Tibial artery (tissue), 4 donors: ENCODE measurements at regions not wholly inside any gene's neighbourhood (a gene's known extent, or its start where the extent isn't known, plus 50 kb on each side); places are given as distances from the start of the nearest gene placed in this dataset.
"Not testable (repeated sequence)": the region's sequence is repeated elsewhere in the genome, so short reads cannot be mapped to it uniquely, and the experiment has no call there.

ENCODE experiments used
- DNase-seq, 2 donors: peaks; one replicate each; pipeline ENCODE4 v3.0.0-alpha.2; 2019
- H3K27ac ChIP-seq, 2 donors: fragments of 200-600 bp; sonication (generic) in 1 of 2; 1 replicate in 1 of 2; 2 replicates in 1 of 2; pipeline ENCODE4 v1.5.1; 2018 to 2019; ENCODE audit warnings: mild to moderate bottlenecking in 1 of 2
- H3K27me3 ChIP-seq, 2 donors: fragments of 200-600 bp; sonication (generic) in 1 of 2; one replicate each; pipeline versions ENCODE4 v1.5.1 to v1.6.0; 2016 to 2019
- H3K36me3 ChIP-seq, 3 donors: fragments of 200-600 bp; sonication (generic) in 2 of 3; one replicate each; pipeline ENCODE4 v1.5.1; 2016 to 2019; ENCODE audit warnings: mild to moderate bottlenecking in 2 of 3
- H3K4me1 ChIP-seq, 4 donors: fragments of 200-600 bp; sonication (generic) in 2 of 4; 1 replicate in 3 of 4; 2 replicates in 1 of 4; pipeline ENCODE4 v1.5.1; 2016 to 2019
- H3K4me3 ChIP-seq, 2 donors: fragments of 200-600 bp; sonication (generic) in 1 of 2; 1 replicate in 1 of 2; 2 replicates in 1 of 2; pipeline ENCODE4 v1.5.1; 2018 to 2019; ENCODE audit warnings: mild to moderate bottlenecking in 2 of 2
- H3K9me3 ChIP-seq, 3 donors: fragments of 200-600 bp; sonication (generic) in 1 of 3; one replicate each; pipeline ENCODE4 v1.5.1; 2016 to 2019
- CTCF ChIP-seq, 2 experiments: fragments of 200-600 bp in 1 of 2; fragments of 450-650 bp in 1 of 2; IDR thresholded peaks; one replicate each; pipeline ENCODE4 v1.5.1; 2017 to 2019; ENCODE audit warnings: antibody characterized with exemption in 2 of 2, mild to moderate bottlenecking in 1 of 2, moderate library complexity in 1 of 2
- intact Hi-C: fragments of 100-400 bp; cut with DNase I; formaldehyde crosslinking; loops from one replicate; pipeline ENCODE4 v1.15.0; 2023; ENCODE audit warnings: low total_unique reads

GRCh38 chr16:5252791-5253190 is 155.2 kb upstream of the EEF2KMT start:
- H3K4me1 ChIP-seq = no peaks in the 10 kb centered on the region
- H3K27ac ChIP-seq = no peak overlapping the region
- TF ChIP-seq CTCF (IDR thresholded peaks at IDR 0.05) = no peak
- no peaks in the 10 kb centered on the region for H3K27me3 ChIP-seq
- no peak for DNase-seq
- H3K36me3 ChIP-seq = no peaks in the 10 kb centered on the region
- H3K9me3 ChIP-seq = no peaks in the 10 kb centered on the region
- intact Hi-C loops = no loop called here
- no peak overlapping the region for H3K4me3 ChIP-seq

GRCh38 chr16:5247403-5247802 is 149.8 kb upstream of the EEF2KMT start:
- intact Hi-C loops, H3K27ac ChIP-seq, H3K4me3 ChIP-seq, H3K36me3 ChIP-seq, DNase-seq, H3K4me1 ChIP-seq, H3K9me3 ChIP-seq, H3K27me3 ChIP-seq: not testable (repeated sequence)

- H3K9me3 ChIP-seq, intact Hi-C loops, DNase-seq, H3K27ac ChIP-seq, H3K36me3 ChIP-seq, H3K4me1 ChIP-seq: not testable (repeated sequence)
- Histone ChIP-seq H3K27me3 (peaks cover 0 to 17% of the 10 kb centered on the region in 2 donors), H3K4me3 (peak overlapping the region in 1 of 2 donors; percentile 28)
Measured at GRCh38 chr16:5240278-5240626, 142.7 kb upstream of the EEF2KMT start.

GRCh38 chr16:5239472-5240277 is 142.1 kb upstream of the EEF2KMT start:
- H3K9me3 ChIP-seq, H3K36me3 ChIP-seq, DNase-seq, H3K4me1 ChIP-seq, H3K27ac ChIP-seq: not testable (repeated sequence)
- TF ChIP-seq CTCF (IDR thresholded peaks at IDR 0.05) = peak in 1 of 2 experiments; percentile 33
- intact Hi-C loops = loop anchor here (10.0 kb wide), 1 partner anchor 1405 kb away; no protein-coding TSS in a partner anchor
- Histone ChIP-seq H3K27me3 (peaks cover 0 to 17% of the 10 kb centered on the region in 2 donors), H3K4me3 (peak overlapping the region in 1 of 2 donors; percentile 28)

GRCh38 chr16:5235119-5235518 is 137.5 kb upstream of the EEF2KMT start:
- Histone ChIP-seq H3K9me3 (no peaks in the 10 kb centered on the region), H3K27ac (no peak overlapping the region), H3K27me3 (peaks cover 0 to 15% of the 10 kb centered on the region in 2 donors), H3K4me1 (peaks cover 0 to 5% (median 4%) of the 10 kb centered on the region in 4 donors), H3K4me3 (no peak overlapping the region), H3K36me3 (no peaks in the 10 kb centered on the region)
- no peak for DNase-seq
- intact Hi-C loops = loop anchor here (10.0 kb wide), 1 partner anchor 1410 kb away; no protein-coding TSS in a partner anchor
- no peak for TF ChIP-seq CTCF (IDR thresholded peaks at IDR 0.05)

GRCh38 chr16:5234295-5235050 is 136.9 kb upstream of the EEF2KMT start:
- intact Hi-C loops = loop anchor here (10.0 kb wide), 1 partner anchor 1410 kb away; no protein-coding TSS in a partner anchor
- no peak overlapping the region for H3K4me3 ChIP-seq
- no peaks in the 10 kb centered on the region for H3K9me3 ChIP-seq
- no peak for TF ChIP-seq CTCF (IDR thresholded peaks at IDR 0.05)
- H3K27me3 ChIP-seq = peaks cover 0 to 11% of the 10 kb centered on the region in 2 donors
- DNase-seq = no peak
- H3K27ac ChIP-seq = no peak overlapping the region
- H3K36me3 ChIP-seq = no peaks in the 10 kb centered on the region
- H3K4me1 ChIP-seq = no peaks in the 10 kb centered on the region
